A204.1 (cell line): ENCODE measurements at regions not wholly inside any gene's neighbourhood (a gene's known extent, or its start where the extent isn't known, plus 50 kb on each side); places are given as distances from the start of the nearest gene placed in this dataset.
"Not testable (repeated sequence)": the region's sequence is repeated elsewhere in the genome, so short reads cannot be mapped to it uniquely, and the experiment has no call there.

Experiments used
- FAIRE-seq: peaks from 2 replicates; lab custom pipeline; 2012; peaks lifted over from hg19 to GRCh38; lab: Jason Lieb, UNC

DNA sequence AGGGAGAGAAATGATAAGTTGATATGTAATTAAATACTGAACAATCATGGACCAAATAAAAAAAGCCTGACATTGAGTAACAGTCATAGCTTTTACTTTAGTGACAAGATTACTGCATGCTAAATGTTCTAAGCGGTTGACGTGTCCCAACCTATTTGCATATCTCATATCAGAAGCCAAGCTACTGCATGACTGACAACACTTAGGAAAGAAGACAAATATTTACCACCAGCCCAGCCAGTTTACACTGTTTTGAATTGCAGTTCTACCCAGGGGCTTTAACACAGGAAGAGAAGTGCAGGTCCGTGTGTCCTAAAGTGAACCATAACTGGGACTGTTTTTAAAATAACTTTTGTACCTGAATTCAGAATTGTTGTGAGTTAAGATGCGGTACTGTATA is 219.9 kb downstream of the PRDM9 start:
- FAIRE-seq = no peak

DNA sequence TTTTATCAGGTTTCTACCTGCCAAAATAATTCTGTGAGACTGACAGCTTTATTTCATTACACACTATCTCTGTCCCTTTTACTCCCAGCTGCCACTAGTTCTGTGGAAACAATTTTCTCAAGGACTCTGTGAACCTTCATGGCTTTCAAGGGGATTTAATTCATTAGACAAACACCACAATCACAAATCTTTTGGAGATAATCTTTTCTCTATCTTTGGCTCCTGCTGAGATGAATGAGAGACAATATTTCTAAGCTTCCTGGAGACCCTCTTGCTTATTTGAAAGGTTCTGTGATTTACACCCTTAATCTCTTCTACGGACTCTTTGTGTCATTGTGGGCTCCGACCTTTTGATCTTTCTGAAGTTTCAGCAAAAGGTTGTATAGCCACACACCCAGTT is 222.6 kb downstream of the PRDM9 start:
- no peak for FAIRE-seq

DNA sequence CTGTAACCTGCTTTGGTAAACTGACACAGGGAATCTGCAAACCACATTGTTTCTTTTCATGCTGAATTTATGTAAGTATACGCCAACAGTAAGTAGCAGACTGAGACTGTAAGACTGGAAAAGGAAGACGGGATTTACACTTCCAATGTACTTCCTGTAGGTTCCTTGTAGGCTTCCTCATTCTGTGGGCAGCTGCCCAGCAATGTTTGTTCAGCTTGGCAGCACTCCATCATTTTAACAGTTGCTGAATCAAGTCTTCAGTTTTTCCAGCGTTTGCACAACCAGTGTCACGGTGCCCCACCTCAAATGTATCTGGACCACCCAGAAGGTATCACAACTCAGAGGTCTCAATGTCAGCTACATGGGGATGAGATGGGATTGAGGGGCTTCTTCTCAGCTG is 232.6 kb downstream of the PRDM9 start:
- FAIRE-seq = no peak

DNA sequence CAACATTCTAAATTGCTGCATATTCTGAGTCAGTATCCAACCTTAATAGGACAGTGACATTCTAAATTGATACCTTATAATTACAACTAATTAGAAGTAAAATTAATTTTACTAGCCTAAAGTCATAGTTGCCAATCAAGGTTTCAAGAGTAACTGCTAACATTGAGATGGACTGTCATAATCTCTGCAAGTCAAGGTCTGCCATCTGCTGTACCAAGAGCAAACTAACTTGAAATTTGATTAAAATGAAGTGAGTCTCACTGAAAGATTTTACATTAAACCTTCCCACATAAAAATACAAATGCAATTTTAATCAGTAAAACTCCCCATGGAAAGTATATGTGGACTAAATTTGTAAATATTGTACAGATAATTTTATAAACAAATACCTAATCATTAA is 235.3 kb downstream of the PRDM9 start:
- peak; percentile 74 for FAIRE-seq

DNA sequence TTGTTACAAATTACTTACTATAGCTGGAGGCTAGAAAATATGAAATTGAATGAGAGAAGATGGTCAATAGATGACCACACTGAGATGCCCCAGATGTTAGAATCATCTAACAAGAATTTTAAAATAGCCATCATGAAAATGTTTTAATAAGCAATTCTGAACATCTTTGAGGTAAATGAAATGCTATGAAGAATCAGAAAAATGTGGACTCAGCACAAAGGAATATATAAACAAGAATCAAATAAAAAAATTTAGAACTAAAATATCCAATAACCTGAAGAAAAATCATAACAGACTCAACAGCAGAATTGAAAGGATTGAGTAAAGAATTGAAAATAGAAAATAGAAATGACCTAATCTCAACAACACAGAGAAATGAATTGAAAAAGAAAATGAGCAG is 248.5 kb downstream of the PRDM9 start:
- FAIRE-seq = no peak

DNA sequence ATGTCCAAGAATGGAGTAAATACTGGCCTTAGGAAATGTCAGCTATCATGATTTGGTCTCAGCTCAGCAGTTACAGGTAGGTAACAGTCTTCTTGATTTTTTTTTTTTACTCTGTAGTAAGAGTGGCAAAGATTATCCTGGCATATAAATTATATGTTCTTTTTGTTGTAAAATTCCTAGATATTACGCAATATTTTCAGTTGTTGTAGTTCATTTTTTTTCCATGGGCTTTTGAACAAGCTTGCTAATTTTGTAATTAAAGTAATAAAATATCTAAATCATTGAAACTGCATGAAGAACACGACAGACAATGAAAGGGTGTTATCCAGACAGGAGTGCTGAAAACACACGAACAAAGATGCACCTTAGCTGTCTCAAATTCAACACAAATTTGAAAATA is 249.4 kb downstream of the PRDM9 start:
- FAIRE-seq = no peak

DNA sequence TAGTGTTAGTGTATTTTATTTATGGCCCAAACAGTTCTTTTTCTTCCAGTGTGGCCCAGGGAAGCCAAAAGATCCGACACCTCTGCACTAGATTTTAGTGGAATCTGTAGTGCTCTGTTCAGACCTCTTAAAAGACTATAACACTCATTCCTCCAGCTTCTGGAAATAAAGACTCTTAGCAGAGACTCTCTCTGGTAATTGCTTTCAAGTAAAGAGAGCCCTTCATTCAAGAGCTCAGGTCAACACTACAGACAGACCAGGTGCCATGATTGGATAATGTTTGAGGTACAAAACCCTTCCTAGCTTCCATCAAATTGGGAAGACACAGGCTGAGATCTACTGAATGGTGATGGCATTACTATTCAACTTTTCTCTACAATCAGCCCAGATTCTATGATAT is 255.8 kb downstream of the PRDM9 start:
- no peak for FAIRE-seq

DNA sequence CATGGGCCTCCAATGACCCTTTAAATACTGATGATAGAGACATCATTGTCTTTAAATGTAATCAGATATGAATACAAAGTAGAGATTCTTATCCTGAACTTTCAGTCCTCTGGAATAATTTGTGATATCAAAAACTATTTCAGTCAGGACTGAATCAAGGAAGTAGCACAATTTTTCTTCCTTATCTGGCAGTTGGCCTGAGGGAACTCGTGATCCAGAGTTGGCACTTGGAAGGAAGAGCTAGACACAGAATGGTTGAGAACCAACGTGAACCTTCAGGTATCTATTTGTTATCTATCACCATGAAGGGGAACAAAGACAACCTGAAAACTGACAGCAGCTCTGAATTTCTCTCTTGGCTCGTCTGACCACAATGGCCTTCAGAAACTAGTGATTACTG is 269.3 kb downstream of the PRDM9 start:
- no peak for FAIRE-seq

DNA sequence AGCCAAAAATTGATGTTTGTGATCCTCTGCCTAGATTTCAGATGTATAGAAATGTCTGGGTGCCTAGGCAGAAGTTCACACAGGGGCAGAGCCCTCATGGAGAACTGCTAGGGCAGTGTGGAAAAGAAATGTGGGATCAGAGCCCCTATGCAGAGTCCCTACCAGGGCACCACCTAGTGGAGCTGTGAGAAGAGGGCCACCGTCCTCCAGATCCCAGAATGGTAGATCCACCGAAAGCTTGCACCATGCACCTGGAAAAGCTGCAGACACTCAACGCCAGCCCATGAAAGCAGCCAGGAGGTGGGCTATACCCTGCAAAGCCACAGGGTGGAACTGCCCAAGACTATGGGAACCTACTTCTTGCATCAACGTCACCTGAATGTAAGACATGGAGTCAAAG is 292.9 kb downstream of the PRDM9 start:
- FAIRE-seq = not testable (repeated sequence)

DNA sequence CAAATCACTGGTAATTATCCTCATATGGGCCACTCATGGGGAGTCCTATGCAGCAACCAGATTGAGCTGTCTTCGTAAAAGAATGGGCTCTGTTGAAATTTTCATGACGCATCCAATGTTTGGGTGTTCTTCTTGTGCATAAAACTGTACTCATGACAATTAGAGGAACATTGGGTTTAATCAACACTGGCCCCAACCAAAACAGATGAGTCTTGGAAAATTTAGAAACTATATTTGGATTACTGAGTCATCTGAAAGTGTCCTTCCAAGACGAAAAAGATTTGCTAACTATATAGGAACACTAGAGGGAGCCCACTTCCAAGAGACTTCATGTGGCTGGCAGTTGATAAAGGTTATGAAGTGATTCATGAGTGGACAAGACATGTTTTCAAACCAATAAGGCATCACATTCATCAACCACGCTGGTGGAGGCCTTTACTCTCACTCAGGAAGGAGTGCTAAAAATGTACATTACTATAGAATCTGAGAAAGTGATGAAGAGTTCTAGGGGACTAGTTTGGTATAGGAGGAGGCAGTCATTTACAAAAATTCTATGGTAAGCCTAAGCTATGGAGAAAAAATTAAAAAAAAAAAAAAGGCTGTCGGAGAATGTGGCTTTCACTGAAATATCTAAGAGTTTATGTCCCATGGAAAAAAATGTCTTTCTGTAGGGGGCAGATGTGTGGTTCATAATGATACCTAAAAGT is 313.5 kb downstream of the PRDM9 start:
- peak; percentile 77 for FAIRE-seq

DNA sequence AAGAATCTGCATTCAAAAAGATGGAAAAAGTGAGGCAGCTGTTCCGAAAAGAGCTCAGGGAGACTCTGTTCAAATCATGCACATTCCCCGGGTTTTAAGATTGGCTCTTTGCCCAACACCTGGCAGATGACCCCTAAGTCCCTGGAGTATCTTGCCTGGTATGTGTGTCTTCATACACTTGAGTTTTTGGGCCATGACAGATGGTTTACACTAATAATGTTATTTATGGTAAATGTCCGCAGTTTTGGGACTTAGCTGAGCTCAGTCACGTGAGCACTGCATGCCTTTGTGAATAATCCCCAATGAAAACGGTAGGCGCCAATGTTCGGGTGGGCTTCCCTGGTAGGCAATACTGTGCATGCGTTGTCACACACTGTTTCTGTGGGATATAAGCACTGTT is 316.1 kb downstream of the PRDM9 start:
- FAIRE-seq = no peak

DNA sequence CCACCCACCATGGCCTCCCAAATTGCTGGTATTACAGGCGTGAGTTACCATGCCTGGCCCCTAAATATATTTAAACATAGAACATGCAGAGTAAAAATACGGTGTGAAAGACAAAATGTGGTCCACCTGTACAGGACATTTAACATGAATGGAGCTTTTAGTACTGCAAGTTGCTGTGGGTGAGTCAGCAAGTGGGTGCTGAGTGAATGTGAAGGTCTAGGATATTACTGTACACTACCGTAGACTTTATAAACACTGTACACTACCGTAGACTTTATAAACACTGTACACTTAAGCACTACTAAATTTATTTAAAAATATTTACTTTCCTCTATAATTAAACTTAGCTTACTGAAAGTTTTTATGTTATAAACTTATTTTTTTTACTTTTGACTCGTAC is 317.8 kb downstream of the PRDM9 start:
- no peak for FAIRE-seq

DNA sequence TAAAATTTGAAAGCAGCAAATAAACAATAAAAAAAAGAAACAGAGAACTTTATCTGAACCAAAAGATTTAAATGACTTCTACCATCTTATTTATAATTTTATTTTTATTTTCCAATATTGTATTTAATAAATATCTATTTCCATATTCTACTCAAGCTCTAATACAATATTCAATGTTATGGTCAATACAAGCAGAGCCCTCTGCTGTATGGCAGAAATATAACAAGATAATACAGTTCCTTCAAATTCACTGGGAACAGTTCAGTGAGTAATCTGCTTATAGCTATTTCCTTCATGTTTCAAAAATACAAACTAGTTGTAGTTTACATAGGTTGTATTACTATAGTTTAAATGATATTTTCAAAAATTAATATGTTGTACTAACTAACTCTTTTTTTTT is 332.7 kb downstream of the PRDM9 start:
- FAIRE-seq = peak; percentile 96

DNA sequence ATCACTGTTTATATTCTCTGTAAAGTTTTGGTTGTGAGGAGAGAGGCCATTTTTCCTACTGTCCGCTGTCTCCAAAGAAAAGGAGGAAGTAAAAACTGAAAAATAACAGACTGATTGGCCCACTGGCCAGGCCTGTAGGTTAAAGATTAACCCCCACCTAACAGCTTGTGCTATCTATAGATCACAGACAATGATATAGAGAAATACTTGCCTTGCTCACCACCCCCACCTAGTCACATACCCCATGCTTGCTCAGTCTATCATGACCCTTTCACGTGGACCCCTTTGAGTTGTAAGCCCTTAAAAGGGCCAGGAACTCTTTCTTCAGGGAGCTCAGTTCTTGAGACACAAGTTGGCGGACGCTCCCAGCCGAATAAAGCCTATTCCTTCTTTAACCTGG is 357.4 kb downstream of the PRDM9 start:
- no peak for FAIRE-seq

DNA sequence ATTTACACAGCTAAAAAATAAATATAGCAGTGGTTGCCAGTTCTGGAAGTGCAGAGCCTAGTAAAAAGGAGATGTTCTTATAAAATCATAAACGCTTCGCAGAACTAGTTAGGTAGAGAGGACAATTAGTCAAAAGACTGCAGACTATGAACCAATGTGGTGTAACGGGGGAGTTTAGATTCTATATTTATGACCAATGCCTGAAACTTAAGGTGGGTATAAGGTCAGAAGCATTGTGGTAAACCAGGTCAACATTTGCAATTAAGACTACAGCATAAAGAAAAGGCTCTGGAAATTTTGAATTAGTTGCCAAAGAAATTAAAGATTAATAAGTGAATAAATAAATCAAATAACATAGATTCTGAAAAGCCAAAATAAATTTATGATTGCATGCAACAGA is 370.4 kb downstream of the PRDM9 start:
- FAIRE-seq = no peak

DNA sequence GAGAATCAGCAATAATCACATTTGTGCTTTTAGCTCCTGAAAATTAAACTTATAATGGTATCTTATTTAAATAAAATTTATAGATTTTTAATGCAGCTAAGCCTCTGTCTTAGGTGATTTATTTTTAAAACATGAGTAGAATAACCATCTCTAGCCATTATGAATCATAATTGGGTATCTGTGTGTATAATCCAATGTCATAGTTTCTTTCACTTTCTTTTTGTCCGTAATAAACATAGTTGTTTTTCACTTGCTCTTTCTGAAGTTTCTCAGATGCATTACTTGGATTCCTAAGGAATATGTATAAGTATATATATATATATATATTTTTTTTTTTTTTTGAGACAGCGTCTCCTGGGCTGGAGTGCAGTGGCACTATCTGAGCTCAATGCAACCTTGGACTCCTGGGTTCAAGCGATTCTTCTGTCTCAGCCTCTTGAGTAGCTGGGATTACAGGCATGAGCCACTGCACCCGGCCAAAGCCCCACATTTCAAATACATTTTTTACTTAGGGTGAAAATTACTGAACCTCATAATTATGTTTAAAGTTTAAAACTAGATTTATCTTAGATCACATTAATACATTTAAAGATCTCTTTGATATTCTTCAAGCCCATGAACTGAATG is 377.1 kb downstream of the PRDM9 start:
- FAIRE-seq = peak; percentile 65

DNA sequence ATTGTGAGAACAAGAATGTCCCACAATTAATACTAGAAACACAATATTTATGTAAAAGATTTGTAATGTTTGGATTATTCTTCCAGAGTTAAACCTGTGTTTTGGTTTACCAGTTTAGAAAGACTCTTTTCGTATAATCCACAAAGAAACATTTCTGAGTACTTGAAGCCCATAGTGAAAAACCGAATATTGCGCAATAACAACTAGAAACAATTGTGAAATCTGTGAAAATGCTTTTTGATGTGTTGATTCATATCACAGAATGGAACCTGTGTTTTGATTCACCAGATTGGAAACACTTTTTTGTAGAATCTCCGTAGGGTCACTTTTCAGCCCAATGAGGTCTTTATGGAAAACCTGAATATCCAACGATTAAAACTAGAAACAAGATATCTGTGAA is 386.2 kb downstream of the PRDM9 start:
- no peak for FAIRE-seq

DNA sequence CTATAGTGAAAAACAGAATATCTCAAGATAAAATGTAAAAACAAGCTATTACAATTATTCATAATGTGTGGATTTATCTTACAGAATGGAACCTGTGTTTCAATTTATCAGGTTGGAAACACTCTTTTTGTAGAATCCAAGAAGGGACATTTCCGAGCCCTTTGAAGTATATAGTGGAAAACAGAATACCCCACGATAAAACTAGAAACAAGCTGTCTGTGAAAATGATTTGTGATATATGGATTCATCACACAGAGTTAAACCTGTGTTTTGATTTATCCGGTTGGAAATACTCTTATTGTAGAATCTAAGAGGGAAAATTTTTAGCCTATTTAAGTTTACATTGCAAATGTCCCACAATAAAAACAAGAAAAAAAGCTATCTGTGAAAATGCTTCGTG is 388.2 kb downstream of the PRDM9 start:
- no peak for FAIRE-seq

DNA sequence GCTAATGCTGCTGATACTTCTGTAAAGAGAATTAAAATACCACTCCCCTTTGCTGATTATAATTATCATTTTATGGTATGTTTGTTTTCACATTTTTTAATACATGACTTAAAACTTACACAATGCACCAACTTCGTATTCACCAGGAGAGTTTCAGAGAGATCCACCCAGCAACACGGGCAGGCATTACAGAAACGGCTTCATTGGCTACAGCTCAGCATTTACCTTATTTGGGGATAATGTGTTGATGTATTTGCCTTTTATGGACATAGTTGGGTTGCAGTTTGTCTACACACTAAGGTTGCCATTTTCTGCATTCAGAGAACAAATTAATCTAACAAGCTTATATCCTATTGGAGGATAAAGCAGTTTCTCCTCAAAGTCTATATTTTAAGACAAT is 423.6 kb downstream of the PRDM9 start:
- FAIRE-seq = no peak

DNA sequence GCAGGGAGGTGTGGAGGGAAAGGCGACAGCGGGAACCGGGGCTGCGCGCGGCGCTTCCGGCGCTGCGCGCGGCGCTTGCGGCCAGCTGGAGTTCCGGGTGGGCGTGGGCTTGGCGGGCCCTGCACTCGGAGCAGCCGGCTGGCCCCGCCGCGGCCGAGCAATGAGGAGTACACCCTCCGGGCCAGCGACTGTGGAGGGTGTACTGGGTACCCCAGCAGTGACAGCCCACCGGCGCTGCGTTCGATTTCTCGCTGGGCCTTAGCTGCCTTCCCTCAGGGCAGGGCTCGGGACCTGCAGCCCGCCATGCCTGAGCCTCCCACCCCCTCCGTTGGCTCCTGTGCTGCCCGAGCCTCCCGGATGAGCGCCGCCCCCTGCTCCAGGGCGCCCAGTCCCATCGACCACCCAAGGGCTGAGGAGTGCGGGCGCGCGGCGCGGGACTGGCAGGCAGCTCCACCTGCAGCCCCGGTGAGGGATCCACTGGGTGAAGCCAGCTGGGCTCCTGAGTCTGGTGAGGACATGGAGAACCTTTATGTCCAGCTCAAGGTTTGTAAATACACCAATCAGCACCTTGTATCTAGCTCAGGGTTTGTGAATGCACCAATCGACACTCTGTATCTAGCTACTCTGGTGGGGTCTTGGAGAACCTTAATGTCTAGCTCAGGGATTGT is 444.0 kb downstream of the PRDM9 start:
- not testable (repeated sequence) for FAIRE-seq

DNA sequence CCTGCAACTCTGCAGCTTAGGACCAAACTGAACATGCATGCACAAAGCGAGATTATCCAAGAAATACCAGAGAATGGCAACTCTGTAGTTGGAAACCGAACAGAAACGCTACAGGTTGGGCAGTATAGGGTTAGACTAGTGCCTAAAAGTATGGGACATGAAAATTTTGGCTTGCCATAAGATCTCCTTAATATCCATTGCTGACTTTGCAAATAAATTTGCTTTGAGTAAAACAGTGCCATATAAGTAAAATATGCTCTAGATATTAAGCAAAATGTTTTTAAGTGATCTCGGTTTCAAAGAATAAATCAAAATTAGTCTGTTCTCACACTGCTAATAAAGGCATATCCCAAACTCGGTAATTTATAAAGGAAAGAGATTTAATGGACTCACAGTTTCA is 456.0 kb downstream of the PRDM9 start:
- FAIRE-seq = no peak

DNA sequence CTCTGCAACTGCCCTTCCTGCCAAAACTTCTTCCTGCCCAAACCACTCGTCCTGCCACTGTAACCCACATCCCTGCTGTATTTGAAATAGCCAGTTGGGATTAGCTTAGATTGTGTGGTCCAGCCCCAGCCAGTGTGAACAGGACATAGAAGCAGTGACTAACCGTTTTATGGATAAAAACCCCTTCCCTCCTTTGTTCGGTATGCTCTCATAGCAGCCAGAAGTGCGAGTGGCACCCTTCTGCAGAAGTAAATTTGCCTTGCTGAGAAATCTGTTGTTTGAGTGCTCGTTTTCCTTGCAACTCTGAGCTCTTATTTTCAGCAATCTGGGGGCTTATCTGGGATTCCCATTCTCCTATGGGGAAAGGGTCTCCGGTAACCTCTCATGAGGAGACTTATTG is 470.0 kb downstream of the PRDM9 start:
- no peak for FAIRE-seq

DNA sequence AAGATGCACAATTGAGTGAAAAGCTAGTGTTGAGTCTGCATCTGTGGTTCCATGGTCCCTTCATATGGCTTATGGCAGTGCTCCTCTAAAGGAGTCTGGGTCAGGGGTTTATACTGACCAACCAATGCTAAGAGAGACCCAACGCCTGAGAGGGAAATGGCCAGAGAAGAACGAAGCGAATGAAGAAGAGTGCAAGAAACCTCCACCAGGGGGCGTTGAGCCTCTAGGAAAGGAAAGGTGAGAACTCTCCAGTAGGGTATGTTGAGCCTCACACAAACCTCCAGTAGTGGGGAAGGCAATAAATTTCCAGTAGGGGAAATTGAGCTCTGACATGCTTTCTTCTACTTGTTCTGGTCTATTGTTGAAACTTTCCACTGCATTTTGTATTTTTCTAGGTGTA is 470.6 kb downstream of the PRDM9 start:
- FAIRE-seq = no peak

DNA sequence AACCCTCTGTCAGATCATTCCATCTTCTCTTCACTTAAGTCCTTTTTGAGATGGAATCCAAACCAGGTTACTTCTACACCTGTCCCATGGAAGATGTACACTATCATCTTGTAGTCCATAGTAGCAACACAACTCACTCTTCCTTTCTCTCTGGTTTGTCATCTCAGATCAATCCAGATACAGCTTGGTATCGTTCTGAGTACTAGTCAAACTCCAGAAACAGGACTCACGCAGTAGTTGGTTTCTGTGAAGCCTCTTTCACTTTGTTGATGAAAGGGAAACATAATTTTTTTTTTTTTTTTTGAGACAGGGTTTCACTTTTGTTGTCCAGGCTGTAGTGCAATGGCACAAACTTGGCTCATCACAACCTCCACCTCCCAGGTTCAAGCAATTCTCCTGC is 484.0 kb downstream of the PRDM9 start:
- no peak for FAIRE-seq
